ENCODE measurements at regions not wholly inside any gene's neighbourhood (a gene's known extent, or its start where the extent isn't known, plus 50 kb on each side); places are given as distances from the start of the nearest gene placed in this dataset.

- H4K5ac ChIP-seq (ENCODE audit: insufficient read length, low read depth, low read length): no peak overlapping the region
- H3K9me3 ChIP-seq (ENCODE audit: insufficient read depth in 2 of 2, low read depth in 1 of 2, low read length in 1 of 2): no peaks in the 10 kb centered on the region
- TF ChIP-seq YY1 (IDR thresholded peaks at IDR 0.05; ENCODE audit: low read depth, low read length) (no peak), PHF8 (conservative IDR thresholded peaks at IDR 0.05; ENCODE audit: low read depth, low read length) (no peak), SIX5 (IDR thresholded peaks at IDR 0.05; ENCODE audit: low read depth, low read length) (no peak), RXRA (IDR thresholded peaks at IDR 0.05; ENCODE audit: insufficient read depth, low read depth, low read length) (no peak), CHD2 (IDR thresholded peaks at IDR 0.05; ENCODE audit: low read length) (no peak), TCF12 (IDR thresholded peaks at IDR 0.05; ENCODE audit: low read depth, low read length) (no peak), EGR1 (IDR thresholded peaks at IDR 0.05; ENCODE audit: borderline replicate concordance, low read depth, low read length) (no peak), CEBPB (IDR thresholded peaks at IDR 0.05; ENCODE audit: low read depth, low read length) (no peak)
- no peaks in the 10 kb centered on the region for H3K79me2 ChIP-seq (ENCODE audit: control insufficient read depth in 1 of 2, insufficient read depth in 2 of 2, low read length in 2 of 2)
- FAIRE-seq (no peak), DNase-seq (ENCODE audit: low read depth in 1 of 2, low spot score in 2 of 2) (no peak)
- no peak overlapping the region for H3K4me2 ChIP-seq (ENCODE audit: insufficient read depth in 1 of 2, low read depth in 2 of 2, low read length in 2 of 2)
- no peak overlapping the region for H2BK120ac ChIP-seq (replicated peaks; ENCODE audit: low read depth, low read length)
- no peak overlapping the region for H3K14ac ChIP-seq (ENCODE audit: insufficient read length)
- H2AK5ac ChIP-seq (ENCODE audit: low read depth, low read length): no peak overlapping the region
- H3K27me3 ChIP-seq (replicated peaks in 1 of 4; ENCODE audit: control insufficient read depth in 3 of 4, extremely low read depth in 1 of 4, insufficient read depth in 3 of 4, low read length in 3 of 4): peaks cover 0 to under 1% (median 0%) of the 10 kb centered on the region in 4 experiments; a peak in 1 of 7 replicates
- H3K79me1 ChIP-seq (ENCODE audit: low read depth, low read length): no peaks in the 10 kb centered on the region
- 88% methylated on average over 5 of the region's 5 CpGs; no CpG with 5 or more reads in 1 of the 2 experiments for WGBS, 2 experiments (ENCODE audit: extremely low coverage in 1 of 2, insufficient coverage in 1 of 2, insufficient read length in 1 of 2, insufficient replicate concordance in 2 of 2, low coverage in 1 of 2, low lambda C conversion rate in 2 of 2, missing lambda C conversion rate in 1 of 2)
- H3K18ac ChIP-seq (ENCODE audit: extremely low read depth, low read length): no peak overlapping the region
- H4K91ac ChIP-seq (replicated peaks; ENCODE audit: insufficient read length, low read length): no peak overlapping the region
- H2BK15ac ChIP-seq (ENCODE audit: low read length): no peak overlapping the region
- no peaks in the 10 kb centered on the region for H3K36me3 ChIP-seq (ENCODE audit: control insufficient read depth in 2 of 4, insufficient read depth in 4 of 4, low read length in 3 of 4)
- H3K4ac ChIP-seq (replicated peaks; ENCODE audit: insufficient read length, low read depth, low read length): no peak overlapping the region
- CTCF ChIA-PET (ENCODE audit: partially characterized antibody): interaction anchor here (0.6 to 1.6 kb wide), 5 partner anchors 10 to 768 kb away, joined by 3 read pairs; no protein-coding TSS in a partner anchor
- no peak overlapping the region for H2AFZ ChIP-seq (ENCODE audit: low read length)
- no peak overlapping the region for H3K4me3 ChIP-seq (ENCODE audit: extremely low read depth in 1 of 4, insufficient read depth in 2 of 4, low read depth in 3 of 4, low read length in 4 of 4)
- no peak overlapping the region for H3K27ac ChIP-seq (ENCODE audit: low read depth, low read length)
- peaks cover 1 to 4% (median 2%) of the 10 kb centered on the region in 4 experiments; a peak in 4 of 7 replicates for H3K4me1 ChIP-seq (replicated peaks in 1 of 4; ENCODE audit: control insufficient read depth in 3 of 4, insufficient read depth in 4 of 4, low read length in 3 of 4)
- H4K8ac ChIP-seq (ENCODE audit: extremely low read depth, insufficient read depth, low read length): no peak overlapping the region
- no peak overlapping the region for H3K9ac ChIP-seq (replicated peaks in 1 of 4; ENCODE audit: extremely low read depth in 1 of 4, low read depth in 3 of 4, low read length in 3 of 4)
- no peak overlapping the region for H3K23ac ChIP-seq (ENCODE audit: insufficient read length)
- H2BK12ac ChIP-seq (ENCODE audit: low read depth, low read length): no peak overlapping the region
- H2BK20ac ChIP-seq (ENCODE audit: low read length): no peak overlapping the region
- POLR2A ChIA-PET (ENCODE audit: partially characterized antibody): no interaction called here
- H2BK5ac ChIP-seq (ENCODE audit: low read depth, low read length): no peak overlapping the region
- no peaks in the 10 kb centered on the region for H4K20me1 ChIP-seq (replicated peaks in 1 of 2; ENCODE audit: control insufficient read depth in 1 of 2, insufficient read depth in 2 of 2, low read length in 2 of 2)
- H3K56ac ChIP-seq (replicated peaks; ENCODE audit: insufficient read length, low read depth, low read length): no peak overlapping the region
- no peaks in the 10 kb centered on the region; the same call in 1 of the 2 replicates for H3K23me2 ChIP-seq (ENCODE audit: low read depth, low read length)
These were observed 375.2 kb upstream of the CPEB2 start for GRCh38 chr4:14627038-14627437.

Measured in H1 (cell line).